COLO668 (cell line): ENCODE measurements at regions not wholly inside any gene's neighbourhood (a gene's known extent, or its start where the extent isn't known, plus 50 kb on each side); places are given as distances from the start of the nearest gene placed in this dataset.
"Not testable (repeated sequence)": the region's sequence is repeated elsewhere in the genome, so short reads cannot be mapped to it uniquely, and the experiment has no call there.

Source experiments
- DNase-seq: peaks from one replicate; lab custom pipeline; 2025; ENCODE audit not compliant: unreplicated experiment; lab: John Stamatoyannopoulos, UW

DNA sequence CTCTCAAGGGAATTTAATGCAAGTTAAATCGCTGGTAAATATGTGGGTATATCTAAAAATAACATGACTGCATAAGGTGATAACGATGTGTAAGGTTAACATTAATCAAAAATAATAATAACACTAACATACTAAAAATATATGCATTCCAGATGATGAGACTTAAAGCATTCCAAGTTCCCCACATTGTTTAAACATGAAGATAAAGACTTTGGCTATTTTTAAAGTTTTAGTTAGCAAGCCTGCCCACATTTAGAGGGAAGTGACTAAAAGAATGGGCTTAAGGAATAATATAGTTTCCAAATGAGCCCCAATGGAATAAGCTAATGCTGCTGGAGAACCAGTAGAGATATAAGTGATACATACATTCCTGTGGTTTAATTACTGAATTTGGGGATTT is 941.3 kb downstream of the TBC1D32 start:
- no peak for DNase-seq

DNA sequence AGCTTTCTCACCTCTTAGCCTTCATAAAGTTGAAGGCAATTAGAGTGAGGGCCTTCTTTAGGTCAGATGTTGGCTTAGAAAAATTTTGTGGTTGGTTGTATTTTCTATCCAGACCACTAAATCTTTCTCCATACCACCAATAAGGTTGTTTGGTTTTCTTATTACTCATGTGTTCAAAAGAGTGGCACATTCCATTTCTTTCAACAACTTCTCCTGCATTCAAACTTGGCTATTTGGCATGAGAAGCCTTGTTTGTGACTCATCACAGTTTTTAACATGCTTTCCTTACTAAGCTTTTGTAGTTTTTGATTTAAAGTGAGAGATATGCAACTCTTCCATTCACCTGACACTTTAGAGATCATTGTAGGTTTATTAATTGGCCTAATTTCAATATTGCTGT is 949.6 kb downstream of the TBC1D32 start:
- no peak for DNase-seq

DNA sequence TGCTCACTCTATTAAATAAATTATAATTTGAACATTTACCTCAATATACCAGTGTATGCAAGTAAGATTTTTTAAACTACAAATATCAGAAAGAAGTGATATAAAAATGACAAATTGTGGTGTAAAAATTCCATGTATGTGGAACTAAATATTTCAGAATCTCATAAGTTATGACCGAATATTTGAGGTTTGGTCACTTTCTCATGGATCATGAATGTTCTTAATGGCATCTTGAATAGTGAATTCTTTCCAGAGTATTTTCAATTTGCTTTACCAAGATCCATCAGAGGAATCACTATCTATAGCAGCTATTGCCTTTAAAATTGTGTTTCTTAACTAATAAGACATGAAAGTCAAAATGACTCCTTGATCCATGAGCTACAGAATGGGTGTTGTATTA is 950.6 kb downstream of the TBC1D32 start:
- DNase-seq = no peak

DNA sequence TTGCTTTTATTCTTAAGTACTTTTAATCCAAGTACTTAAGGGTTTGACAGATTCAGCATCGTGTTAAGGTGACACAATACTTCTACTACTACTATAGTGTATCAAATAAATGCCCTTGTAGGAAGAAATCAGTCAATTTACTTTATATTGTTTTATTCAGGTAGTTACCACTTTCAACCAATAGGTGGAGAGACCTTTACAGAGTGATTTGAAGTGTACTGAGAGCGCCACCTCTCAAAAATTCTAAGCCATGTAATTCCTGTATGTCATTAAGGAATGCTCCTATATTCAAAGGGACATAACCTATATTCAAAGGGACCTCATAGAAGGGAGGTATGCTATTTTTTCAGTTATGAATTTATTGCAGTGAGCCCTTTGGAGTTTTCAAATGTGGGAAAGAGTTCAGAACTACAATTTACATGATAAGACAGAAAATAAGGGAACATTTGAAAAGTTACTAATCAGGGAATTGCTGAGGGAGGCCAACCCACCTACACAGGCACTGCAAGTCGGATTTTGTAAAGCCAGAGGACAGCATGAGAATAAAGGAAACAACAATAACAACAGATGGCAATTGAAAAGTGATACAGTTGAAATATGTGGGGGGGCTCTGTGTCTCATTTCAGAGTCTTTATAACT is 955.6 kb downstream of the TBC1D32 start:
- no peak for DNase-seq

DNA sequence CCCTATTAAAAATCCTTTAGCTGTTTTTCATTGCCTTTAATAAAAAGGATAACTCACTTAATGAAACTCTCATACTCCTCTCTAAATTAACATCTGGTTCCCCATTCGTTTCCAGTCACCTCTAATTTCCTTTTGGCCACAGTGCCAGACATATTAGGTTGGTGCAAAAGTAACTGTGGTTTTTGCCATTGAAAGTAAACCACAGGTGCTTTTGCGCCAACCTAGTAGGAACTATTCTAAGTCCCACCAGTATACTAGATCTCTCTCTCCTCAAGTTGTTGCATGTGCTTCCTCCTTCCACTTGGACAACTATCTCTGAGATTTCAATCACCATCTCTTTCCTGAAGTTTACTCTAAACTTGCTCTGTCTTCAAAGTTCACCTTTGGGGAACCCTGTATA is 961.1 kb downstream of the TBC1D32 start:
- DNase-seq = no peak

DNA sequence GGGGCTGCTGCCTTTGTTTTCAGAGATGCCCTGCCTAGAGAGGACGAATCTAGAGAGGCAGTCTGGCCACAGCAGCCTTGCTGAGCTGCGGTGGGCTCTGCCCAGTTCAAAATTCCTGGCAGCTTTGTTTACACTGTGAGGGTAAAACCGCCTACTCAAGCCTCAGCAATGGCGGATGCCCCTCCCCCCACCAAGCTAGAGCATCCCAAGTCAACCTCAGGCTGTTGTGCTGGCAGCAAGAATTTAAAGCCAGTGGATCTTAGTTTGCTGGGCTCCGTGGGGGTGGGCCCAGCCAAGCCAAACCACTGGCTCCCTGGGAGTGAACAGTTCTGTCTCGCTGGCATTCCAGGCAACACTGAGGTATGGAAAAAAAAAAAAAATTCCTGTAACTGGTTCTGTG is 970.9 kb downstream of the TBC1D32 start:
- DNase-seq = no peak

DNA sequence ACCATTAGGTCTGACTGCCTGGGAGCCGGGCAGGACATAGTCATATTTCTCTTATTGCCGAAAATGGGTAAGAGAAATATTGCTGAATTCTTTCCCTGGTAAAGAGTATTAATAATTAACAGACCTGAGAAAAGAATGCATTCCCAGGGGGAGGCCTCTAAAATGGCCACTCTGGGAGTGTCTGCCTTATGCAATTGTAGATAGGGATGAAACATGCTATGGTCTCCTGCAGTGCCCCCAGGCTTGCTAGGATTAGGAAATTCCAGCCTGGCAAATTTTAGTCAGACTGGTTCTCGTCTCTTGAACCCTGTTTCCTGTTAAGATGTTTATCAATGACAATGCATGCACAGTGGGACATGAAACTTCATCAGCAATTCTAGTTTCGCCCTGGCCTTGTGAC is 975.7 kb downstream of the TBC1D32 start:
- DNase-seq = not testable (repeated sequence)

DNA sequence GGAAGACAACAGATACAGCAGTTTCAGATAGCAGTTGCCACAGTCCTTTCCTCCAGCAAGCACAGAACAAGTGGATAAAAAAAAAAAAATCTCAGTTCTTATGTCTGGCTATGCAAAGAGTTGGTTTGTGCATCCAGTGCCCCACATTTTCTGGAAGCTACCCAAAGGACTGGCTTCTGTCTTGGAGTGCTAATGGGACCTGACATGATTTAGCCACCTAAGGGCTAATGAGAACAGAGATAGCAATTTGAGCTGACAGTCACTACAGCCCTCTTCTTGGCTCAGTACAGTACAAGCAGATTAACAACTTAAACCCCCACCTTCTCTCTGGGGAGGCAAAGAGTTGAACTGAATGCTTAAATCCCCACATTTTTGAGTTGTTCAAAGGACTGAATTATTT is 976.8 kb downstream of the TBC1D32 start:
- DNase-seq = no peak

DNA sequence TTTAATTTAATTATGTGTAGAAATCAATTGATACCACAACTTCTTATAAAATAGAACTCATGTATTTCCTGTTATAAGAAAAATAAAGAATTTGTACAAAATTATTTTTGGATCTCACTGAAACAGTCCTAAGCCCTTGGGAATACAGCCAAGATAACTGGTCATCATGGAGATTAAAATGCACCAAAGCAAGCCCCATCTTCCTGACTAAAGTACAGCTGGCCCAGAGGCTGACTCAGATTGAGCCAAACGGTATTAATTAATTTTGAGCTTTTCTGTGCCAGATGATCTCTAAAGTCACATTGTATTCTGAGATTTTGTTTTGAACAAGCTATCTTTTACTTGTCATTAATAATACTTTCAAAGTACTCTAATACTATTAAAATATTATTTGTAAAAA is 978.5 kb downstream of the TBC1D32 start:
- no peak for DNase-seq

DNA sequence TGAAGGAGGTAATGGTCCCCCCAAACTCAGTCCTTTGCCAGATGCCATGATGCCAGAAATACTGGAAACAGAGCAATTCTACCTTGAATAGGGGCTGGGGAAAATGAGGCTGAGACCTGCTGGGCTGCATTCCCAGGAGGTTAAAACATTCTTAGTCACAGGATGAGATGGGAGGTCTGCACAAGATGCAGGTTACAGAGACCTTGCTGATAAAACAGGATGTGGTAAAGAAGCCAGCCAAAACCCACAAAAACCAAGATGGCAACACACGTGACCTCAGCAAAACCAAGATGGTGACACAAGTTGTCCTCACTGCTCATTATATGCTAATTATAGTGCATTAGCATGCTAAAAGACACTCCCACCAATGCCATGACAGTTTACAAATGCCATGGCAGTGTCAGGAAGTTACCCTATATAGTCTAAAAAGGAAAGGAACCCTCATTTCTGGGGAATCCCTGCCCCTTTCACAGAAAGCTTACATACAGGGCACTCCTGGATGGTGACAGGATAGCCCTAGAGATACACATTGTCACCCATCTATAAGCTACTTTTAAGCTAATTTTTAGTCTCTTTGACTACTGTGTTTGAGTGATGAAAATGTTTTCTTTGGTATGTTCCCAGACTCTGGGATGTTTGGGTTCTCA is 979.7 kb downstream of the TBC1D32 start:
- no peak for DNase-seq

DNA sequence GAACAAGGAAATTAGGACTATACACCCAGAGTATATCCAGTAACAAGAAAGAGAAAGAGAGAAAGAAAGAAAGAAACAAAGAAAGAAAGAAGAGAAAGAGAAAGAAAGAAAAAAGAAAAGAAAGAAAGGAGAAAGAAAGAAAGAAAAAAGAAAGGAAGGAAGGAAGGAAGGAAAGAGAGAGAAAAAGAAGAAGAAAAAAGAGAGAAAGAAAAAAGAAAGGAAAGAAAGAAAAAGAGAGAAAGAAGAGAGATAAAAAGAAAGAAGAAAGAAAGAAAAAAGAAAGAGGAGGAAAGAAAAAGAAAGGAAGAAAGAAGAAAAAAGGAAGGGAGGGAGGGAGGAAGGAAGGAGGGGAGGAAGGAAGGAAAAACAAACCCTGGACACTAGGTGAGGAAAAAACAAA is 981.8 kb downstream of the TBC1D32 start:
- no peak for DNase-seq

DNA sequence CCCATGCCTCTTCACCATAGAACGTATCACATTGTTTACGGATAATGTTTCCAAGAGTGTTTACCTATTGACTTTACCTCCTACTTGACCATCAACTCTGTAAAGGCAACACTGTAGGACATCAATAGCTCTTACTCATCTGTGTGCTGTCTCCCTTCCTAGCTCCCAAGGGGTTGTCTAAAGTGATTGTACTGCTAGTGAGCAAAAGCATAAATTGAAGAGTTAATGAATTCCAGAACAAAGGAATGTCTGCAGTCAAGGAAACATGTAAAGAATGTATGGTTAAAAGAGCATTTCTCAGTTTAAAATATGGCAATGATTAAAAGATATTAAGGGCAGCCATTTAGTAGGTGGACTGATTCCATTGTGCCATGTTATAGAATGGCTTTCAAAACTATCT is 985.4 kb downstream of the TBC1D32 start:
- DNase-seq = no peak

DNA sequence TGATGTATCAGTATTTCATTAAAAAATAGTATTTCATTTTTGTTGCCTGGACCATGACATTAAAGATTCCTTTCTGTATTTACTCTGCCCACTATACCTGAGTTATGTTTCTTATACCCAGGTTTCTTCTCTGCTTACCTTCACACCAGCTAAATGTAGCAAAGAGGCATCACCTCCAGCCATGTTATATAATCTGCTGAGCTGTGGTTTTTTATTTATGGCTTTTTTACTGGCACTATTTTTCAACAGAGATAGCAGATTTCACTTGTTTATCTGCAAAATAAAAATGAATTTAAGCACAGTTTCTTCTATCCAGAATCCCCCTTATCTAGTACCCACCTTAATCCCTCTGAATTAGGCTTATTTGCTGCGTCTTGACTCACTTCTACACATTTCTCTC is 979.0 kb upstream of the MAN1A1 start:
- DNase-seq = no peak

DNA sequence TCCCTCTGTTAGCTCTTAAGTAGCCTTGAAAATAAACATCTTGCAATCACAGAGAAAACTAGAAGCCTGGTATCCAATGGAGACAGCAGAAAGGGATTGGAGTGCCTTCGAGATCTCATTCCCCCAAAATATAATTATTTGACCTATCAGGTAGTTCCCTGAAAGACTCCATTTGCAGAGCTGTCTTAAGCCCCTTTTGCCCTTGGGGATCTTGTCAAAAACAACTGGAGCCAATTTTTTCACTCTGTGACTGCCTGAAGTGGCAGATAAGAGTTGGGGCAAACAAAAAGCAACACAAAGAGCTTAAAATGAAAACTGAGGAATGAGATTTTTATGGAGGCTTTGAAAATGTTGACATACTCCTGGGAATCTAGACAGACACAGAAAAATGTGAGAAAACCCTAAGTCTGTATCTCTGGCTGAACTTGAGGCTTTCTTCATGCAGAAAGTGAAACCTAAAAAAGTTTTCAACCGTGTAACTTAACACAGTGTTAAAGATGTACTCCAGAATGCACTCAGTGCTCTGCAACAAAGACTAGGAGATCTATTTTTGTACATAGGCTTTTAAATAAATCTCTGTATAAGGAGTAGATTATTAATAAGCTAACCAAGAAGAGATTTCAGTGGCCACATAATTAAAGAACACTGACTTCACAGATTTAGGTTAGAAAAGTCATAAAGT is 971.1 kb upstream of the MAN1A1 start:
- DNase-seq = no peak

DNA sequence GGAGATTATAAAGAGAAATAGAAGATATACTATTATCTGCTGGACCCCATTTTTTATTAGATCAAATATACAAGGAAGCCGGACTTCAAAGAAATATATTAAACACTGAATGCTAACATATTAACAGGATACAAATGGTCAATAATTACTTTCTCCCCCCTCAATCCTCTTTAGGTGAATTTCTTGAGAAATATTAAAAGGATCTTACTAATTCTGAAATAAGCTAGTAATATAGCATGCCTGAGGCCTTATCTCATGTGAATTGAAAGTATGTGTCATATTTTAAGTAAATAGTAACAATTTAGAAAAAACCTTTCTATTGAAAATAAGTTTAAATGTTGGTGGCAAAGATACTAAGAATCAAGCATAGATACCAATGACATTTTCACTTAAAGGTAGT is 954.7 kb upstream of the MAN1A1 start:
- no peak for DNase-seq

DNA sequence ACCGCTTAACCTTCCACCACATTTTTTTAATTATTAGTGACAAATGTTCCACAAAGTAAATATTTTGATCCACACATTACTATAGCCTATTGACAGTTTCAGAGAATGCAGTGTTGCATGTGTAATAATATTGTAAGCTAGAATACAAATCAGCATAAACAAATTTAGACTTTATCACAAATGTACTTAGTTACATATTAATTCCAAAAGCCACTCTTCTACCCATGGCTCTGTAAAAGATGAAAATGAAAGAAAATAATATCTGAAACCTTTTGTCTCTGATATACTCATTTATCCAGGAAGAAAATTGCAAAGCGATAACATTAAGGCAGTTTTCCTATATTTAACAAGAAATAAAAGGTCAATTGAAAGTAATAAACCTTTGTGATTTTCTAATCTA is 954.0 kb upstream of the MAN1A1 start:
- no peak for DNase-seq

DNA sequence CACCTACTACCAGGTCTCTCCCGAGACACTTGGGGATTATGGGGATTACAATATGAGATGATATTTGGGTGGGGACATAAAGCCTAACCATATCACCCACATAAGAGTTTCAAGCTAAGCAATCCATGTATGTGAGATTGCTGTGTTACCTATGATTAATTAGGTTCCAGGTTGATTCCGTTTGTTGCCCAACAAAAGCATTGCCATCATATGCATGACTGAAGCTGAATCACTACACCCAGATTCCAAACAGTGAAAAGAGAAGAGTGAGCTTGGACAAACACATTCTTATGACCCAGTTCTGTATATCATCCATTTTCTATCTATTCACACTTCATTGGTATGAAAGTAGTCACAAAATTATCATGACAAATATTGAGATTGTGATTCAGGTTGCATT is 952.5 kb upstream of the MAN1A1 start:
- no peak for DNase-seq

DNA sequence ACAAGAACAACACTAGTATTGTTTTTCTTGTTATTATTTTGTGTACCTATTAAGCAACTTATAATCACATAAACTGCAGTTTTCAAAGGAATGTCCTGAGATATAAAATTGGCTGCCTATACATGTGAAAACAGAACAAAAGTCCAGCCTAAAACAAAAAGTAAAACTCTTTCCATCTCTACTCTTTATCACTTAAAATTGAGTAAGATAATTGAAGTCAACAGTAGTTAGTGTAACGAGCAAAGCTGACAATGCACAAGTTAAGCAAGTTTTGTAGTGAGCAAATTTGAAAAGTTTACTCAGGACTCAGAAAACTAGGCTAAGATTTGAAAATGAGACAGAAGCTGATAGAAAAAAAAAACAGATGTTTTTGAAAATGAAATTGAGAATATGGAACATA is 941.4 kb upstream of the MAN1A1 start:
- no peak for DNase-seq

DNA sequence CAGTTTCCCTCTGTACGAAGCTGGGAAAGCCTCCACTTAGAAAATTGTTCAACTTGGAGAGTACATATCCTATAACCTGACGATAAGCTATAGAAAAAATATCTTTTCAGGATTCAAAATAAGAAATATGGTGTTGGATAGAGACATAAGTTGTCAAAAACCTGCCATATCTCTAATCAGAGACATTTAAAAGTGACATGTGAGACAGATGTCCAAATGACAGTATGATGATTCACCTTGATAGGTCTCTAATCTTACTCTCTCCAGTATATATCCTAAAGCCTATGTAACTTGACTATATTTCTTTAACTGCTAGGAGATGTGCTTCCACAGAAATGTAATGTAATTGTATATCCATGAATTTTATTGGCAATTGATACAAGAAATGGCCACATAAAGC is 932.4 kb upstream of the MAN1A1 start:
- no peak for DNase-seq

DNA sequence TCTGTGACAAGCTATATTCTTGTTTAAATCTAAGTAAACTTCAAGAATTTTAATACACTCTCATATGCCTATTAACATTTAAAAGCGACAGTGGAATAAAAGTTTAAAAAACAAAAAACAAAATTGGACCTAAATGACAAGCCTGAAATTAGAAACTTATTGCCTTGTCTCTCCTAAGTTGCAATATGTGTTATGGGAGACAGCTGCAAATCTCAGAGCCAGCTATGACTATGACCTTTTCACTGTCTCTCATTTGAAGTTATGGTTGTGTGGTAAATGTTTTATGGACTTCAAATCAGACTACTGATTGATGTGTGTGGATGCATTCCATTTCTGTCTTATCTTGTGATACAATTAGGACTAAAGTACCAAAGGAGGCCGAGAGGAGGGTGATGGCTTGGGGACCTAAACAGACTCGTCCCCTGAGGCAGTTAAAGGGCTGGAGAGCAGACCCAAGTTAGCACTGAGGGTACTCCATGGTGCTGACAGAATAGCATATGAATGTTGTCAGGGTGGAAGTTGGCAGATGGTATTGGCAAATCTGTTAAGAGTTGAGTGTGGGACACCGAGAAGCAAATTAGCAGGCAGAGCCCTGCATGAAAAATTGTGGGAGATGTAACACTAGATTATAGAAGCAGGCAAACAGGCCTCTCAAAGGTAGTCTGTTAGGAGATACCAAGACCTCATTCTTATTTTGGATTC is 930.1 kb upstream of the MAN1A1 start:
- DNase-seq = no peak

DNA sequence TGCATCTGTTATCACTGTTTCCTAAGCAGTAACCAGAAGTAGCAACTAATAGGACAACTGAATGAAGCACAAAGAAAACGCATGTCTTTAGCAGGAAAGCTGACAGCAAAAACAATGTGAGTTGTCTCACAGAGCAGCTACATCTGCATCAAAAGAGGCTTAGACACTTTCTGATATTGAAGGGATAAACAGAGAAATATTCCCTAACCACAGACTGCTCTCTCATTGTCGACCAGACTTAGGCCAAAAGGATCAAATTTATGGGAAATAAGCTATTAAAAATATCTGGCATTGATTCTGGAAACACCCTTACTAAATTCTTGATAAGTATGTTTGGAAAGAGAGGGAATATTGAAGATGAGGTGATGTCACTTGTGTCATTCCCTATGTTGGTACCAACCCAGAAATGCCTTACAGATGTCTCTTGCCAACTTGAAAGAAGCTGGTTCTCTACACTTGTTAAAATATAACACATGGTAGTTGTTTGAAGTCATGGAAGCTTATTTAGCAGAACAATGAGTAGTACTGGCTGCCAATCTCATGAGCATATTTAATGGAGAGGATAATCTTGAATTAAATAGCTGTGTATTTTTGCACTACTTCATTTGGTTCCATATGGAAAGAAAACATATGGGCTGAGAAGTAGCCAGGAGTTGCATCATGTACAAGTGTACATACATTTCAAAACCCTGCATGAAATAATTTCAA is 929.3 kb upstream of the MAN1A1 start:
- DNase-seq = no peak
